ENCODE measurements at regions not wholly inside any gene's neighbourhood (a gene's known extent, or its start where the extent isn't known, plus 50 kb on each side); places are given as distances from the start of the nearest gene placed in this dataset.

DNA sequence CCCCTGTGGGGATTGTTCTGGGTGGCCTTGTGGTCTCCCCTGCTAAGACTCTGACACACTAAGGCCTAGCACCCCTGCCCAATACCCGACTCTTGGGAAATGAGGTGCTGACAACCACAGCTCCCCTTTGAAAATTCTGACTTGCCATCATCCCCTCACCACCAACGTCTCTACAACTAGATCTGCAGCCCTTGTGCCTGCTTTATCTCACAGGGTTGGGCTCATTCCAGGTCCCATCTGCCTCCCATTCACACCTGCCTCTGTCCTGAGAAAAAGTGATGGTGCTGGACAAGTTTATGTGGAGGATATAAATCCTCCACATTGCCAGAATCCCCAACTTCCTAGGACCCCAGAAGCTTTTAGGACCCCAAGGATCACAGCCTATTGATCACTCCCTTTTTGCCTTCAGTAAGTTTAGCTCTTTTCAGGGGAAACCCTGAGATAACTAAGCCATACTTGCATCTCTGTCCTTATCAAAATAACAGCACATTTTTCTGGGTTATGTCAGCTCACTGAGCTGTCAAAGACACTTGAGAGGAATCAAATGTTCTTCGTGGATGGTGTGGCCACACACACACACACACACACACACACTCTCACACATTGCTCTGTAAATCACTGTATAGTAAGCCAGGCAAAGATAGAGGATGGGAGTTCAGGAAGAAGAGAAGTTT, 136.8 kb upstream of the CES5A start:
- CTCF ChIA-PET: no interaction called here

DNA sequence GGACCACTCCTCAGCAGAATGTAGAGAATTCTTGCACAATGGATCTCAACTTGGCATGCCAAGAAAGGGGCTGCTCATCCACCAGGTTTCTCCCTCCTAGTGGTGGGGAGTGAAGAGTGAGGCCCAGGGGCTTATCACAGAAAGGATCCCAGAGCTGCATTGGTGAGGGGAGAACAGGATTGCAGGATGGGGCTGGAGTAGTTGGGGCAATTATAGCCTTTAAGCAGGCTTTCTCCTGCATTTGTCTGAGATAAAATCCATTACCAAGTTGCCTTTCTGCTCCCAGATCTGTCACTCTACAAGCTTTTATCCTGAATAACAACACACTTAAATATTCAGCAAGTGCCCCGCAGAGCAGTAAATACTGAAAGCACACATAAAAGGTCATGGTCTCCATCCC, 130.8 kb upstream of the CES5A start:
- ChIA-PET CTCF (no interaction called here), POLR2A (no interaction called here)
- Histone ChIP-seq H3K9me3 (ENCODE audit: control insufficient read depth, insufficient read depth, low read depth, low read length) (no peaks in the 10 kb centered on the region), H3K4me3 (ENCODE audit: low read depth in 2 of 2, low read length in 2 of 2) (no peak overlapping the region), H3K27ac (ENCODE audit: low read length) (no peak overlapping the region), H3K27me3 (ENCODE audit: control insufficient read depth, insufficient read depth, low read length) (no peaks in the 10 kb centered on the region; the same call in 1 of the 2 replicates), H3K4me1 (ENCODE audit: control insufficient read depth, insufficient read depth, low read length) (no peaks in the 10 kb centered on the region), H3K36me3 (ENCODE audit: control insufficient read depth, insufficient read depth, low read length) (no peaks in the 10 kb centered on the region)
- in situ Hi-C loops (cut with HindIII; ENCODE audit: low pct_unique_long_range_greater_than_20kb, low sequenced_read_pairs) (no loop called here), intact Hi-C loops (cut with micrococcal nuclease; ENCODE audit: unreplicated experiment) (no loop called here)
- no peak for TF ChIP-seq POLR2AphosphoS5 (IDR thresholded peaks at IDR 0.05; ENCODE audit: low read depth, low read length)
- TF ChIP-seq, protein P1, sequence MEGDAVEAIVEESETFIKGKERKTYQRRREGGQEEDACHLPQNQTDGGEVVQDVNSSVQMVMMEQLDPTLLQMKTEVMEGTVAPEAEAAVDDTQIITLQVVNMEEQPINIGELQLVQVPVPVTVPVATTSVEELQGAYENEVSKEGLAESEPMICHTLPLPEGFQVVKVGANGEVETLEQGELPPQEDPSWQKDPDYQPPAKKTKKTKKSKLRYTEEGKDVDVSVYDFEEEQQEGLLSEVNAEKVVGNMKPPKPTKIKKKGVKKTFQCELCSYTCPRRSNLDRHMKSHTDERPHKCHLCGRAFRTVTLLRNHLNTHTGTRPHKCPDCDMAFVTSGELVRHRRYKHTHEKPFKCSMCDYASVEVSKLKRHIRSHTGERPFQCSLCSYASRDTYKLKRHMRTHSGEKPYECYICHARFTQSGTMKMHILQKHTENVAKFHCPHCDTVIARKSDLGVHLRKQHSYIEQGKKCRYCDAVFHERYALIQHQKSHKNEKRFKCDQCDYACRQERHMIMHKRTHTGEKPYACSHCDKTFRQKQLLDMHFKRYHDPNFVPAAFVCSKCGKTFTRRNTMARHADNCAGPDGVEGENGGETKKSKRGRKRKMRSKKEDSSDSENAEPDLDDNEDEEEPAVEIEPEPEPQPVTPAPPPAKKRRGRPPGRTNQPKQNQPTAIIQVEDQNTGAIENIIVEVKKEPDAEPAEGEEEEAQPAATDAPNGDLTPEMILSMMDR (IDR thresholded peaks at IDR 0.05): no peak
- TF ChIP-seq SIN3A (IDR thresholded peaks at IDR 0.05; ENCODE audit: borderline replicate concordance, insufficient read depth, low read depth, low read length): no peak
- TF ChIP-seq, protein P2, sequence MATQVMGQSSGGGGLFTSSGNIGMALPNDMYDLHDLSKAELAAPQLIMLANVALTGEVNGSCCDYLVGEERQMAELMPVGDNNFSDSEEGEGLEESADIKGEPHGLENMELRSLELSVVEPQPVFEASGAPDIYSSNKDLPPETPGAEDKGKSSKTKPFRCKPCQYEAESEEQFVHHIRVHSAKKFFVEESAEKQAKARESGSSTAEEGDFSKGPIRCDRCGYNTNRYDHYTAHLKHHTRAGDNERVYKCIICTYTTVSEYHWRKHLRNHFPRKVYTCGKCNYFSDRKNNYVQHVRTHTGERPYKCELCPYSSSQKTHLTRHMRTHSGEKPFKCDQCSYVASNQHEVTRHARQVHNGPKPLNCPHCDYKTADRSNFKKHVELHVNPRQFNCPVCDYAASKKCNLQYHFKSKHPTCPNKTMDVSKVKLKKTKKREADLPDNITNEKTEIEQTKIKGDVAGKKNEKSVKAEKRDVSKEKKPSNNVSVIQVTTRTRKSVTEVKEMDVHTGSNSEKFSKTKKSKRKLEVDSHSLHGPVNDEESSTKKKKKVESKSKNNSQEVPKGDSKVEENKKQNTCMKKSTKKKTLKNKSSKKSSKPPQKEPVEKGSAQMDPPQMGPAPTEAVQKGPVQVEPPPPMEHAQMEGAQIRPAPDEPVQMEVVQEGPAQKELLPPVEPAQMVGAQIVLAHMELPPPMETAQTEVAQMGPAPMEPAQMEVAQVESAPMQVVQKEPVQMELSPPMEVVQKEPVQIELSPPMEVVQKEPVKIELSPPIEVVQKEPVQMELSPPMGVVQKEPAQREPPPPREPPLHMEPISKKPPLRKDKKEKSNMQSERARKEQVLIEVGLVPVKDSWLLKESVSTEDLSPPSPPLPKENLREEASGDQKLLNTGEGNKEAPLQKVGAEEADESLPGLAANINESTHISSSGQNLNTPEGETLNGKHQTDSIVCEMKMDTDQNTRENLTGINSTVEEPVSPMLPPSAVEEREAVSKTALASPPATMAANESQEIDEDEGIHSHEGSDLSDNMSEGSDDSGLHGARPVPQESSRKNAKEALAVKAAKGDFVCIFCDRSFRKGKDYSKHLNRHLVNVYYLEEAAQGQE (IDR thresholded peaks at IDR 0.05; ENCODE audit: insufficient read depth in 1 of 2, low read depth in 2 of 2, low read length in 1 of 2): no peak
- ATAC-seq: no peak
- no peak for DNase-seq (ENCODE audit: low read depth, low spot score)
- BruUV-seq (replicated peaks): no TSS peak

More for the DNA sequence above, 136.8 kb upstream of the CES5A start:
- Histone ChIP-seq H3K4me1 (ENCODE audit: control insufficient read depth, insufficient read depth, low read length) (no peaks in the 10 kb centered on the region), H3K27ac (ENCODE audit: low read length) (no peak overlapping the region), H3K27me3 (ENCODE audit: control insufficient read depth, insufficient read depth, low read length) (no peaks in the 10 kb centered on the region; the same call in none of the 2 replicates), H3K36me3 (ENCODE audit: control insufficient read depth, insufficient read depth, low read length) (no peaks in the 10 kb centered on the region), H3K4me3 (ENCODE audit: low read depth in 2 of 2, low read length in 2 of 2) (no peak overlapping the region), H3K9me3 (ENCODE audit: control insufficient read depth, insufficient read depth, low read depth, low read length) (no peaks in the 10 kb centered on the region)
- DNase-seq (ENCODE audit: low read depth, low spot score) (no peak), ATAC-seq (no peak)
- no TSS peak for BruUV-seq (replicated peaks)
- TF ChIP-seq TCF7L2 (IDR thresholded peaks at IDR 0.05; ENCODE audit: low read depth, low read length) (no peak), POLR2AphosphoS5 (IDR thresholded peaks at IDR 0.05; ENCODE audit: low read depth, low read length) (no peak), SIN3A (IDR thresholded peaks at IDR 0.05; ENCODE audit: borderline replicate concordance, insufficient read depth, low read depth, low read length) (no peak)
- TF ChIP-seq, protein P1 (IDR thresholded peaks at IDR 0.05): no peak
- TF ChIP-seq, protein P2 (IDR thresholded peaks at IDR 0.05; ENCODE audit: insufficient read depth in 1 of 2, low read depth in 2 of 2, low read length in 1 of 2): no peak
- intact Hi-C loops (cut with micrococcal nuclease; ENCODE audit: unreplicated experiment) (no loop called here), in situ Hi-C loops (cut with HindIII; ENCODE audit: low pct_unique_long_range_greater_than_20kb, low sequenced_read_pairs) (no loop called here)
- POLR2A ChIA-PET: no interaction called here
